Trophoblast cell (in vitro differentiated cells and primary cell): ENCODE measurements at regions not wholly inside any gene's neighbourhood (a gene's known extent, or its start where the extent isn't known, plus 50 kb on each side); places are given as distances from the start of the nearest gene placed in this dataset.

Experiments used
- DNase-seq, 2 donors: peaks; one replicate each; pipeline ENCODE4 v3.0.0-alpha.2; 2016
- H2AFZ ChIP-seq: 2 replicates; pipeline ENCODE4 v1.6.1; 2013; ENCODE audit warnings: low read length, moderate library complexity, mild to moderate bottlenecking; ENCODE audit not compliant: insufficient read depth, poor library complexity
- H2AK5ac ChIP-seq: 2 replicates; pipeline ENCODE4 v1.6.1; 2013; ENCODE audit warnings: mild to moderate bottlenecking, low read length
- H2BK120ac ChIP-seq: 2 replicates; pipeline ENCODE4 v1.6.1; 2013; ENCODE audit warnings: low read length, mild to moderate bottlenecking, moderate library complexity; ENCODE audit not compliant: insufficient read depth, poor library complexity
- H2BK12ac ChIP-seq: 2 replicates; pipeline ENCODE4 v1.6.1; 2013; ENCODE audit warnings: mild to moderate bottlenecking, low read length, moderate library complexity
- H2BK5ac ChIP-seq: 2 replicates; pipeline ENCODE4 v1.6.1; 2013; ENCODE audit warnings: low read length, low read depth, moderate library complexity, mild to moderate bottlenecking; ENCODE audit not compliant: poor library complexity
- H3K14ac ChIP-seq: 2 replicates; pipeline ENCODE4 v1.6.1; 2013; ENCODE audit warnings: mild to moderate bottlenecking, low read length
- H3K18ac ChIP-seq: 2 replicates; pipeline ENCODE4 v1.6.1; 2013; ENCODE audit warnings: mild to moderate bottlenecking, low read length
- H3K23ac ChIP-seq: 2 replicates; pipeline ENCODE4 v1.6.1; 2013; ENCODE audit warnings: low read length
- H3K27ac ChIP-seq: 2 replicates; pipeline ENCODE4 v1.5.1; 2013; ENCODE audit warnings: low read depth, mild to moderate bottlenecking, inconsistent platforms, low read length, moderate library complexity
- H3K27me3 ChIP-seq: 2 replicates; pipeline ENCODE4 v1.6.1; 2013; ENCODE audit warnings: inconsistent platforms, mild to moderate bottlenecking, low read length, moderate library complexity; ENCODE audit not compliant: insufficient read depth
- H3K36me3 ChIP-seq, 2 experiments: 1 replicate in 1 of 2; 2 replicates in 1 of 2; pipeline ENCODE4 v1.6.1; 2013; ENCODE audit warnings: low read length in 2 of 2, mild to moderate bottlenecking in 2 of 2, moderate library complexity in 1 of 2; ENCODE audit not compliant: insufficient read depth in 2 of 2, control insufficient read depth in 1 of 2
- H3K4ac ChIP-seq: 2 replicates; pipeline ENCODE4 v1.6.1; 2013; ENCODE audit warnings: low read depth, mild to moderate bottlenecking, low read length, moderate library complexity
- H3K4me1 ChIP-seq, 2 experiments: 1 replicate in 1 of 2; 2 replicates in 1 of 2; pipeline ENCODE4 v1.6.1; 2013; ENCODE audit warnings: low read length in 2 of 2, mild to moderate bottlenecking in 2 of 2, moderate library complexity in 1 of 2; ENCODE audit not compliant: insufficient read depth in 2 of 2, control insufficient read depth in 1 of 2
- H3K4me2 ChIP-seq: 2 replicates; pipeline ENCODE4 v1.6.1; 2013; ENCODE audit warnings: inconsistent platforms, mild to moderate bottlenecking, low read length, moderate library complexity
- H3K4me3 ChIP-seq: 2 replicates; pipeline ENCODE4 v1.5.1; 2013; ENCODE audit warnings: mild to moderate bottlenecking, low read depth, low read length, inconsistent platforms
- H3K79me1 ChIP-seq: one replicate; pipeline ENCODE4 v1.6.1; 2013; ENCODE audit warnings: low read length
- H3K79me2 ChIP-seq: 2 replicates; pipeline ENCODE4 v1.6.1; 2013; ENCODE audit warnings: low read length, mild to moderate bottlenecking; ENCODE audit not compliant: control insufficient read depth, insufficient read depth, poor library complexity
- H3K9ac ChIP-seq: 2 replicates; pipeline ENCODE4 v1.6.1; 2013; ENCODE audit warnings: mild to moderate bottlenecking, low read length
- H3K9me3 ChIP-seq: 2 replicates; pipeline ENCODE4 v1.6.1; 2013; ENCODE audit warnings: low read depth, mild to moderate bottlenecking, control low read depth, inconsistent platforms, low read length; ENCODE audit not compliant: insufficient read depth
- H4K12ac ChIP-seq: 2 replicates; pipeline ENCODE4 v1.6.1; 2013; ENCODE audit warnings: low read depth, mild to moderate bottlenecking, low read length, moderate library complexity
- H4K8ac ChIP-seq: 2 replicates; pipeline ENCODE4 v1.6.1; 2013; ENCODE audit warnings: low read depth, mild to moderate bottlenecking, low read length, moderate library complexity
- H4K91ac ChIP-seq: one replicate; pipeline ENCODE4 v1.6.1; 2013; ENCODE audit warnings: low read depth, mild to moderate bottlenecking, low read length, moderate library complexity
- WGBS: extraction: QIAGEN DNeasy Blood & Tissue Kit; methylation state at CpG from one replicate; pipeline ENCODE4 v1.1.7; 2013; ENCODE audit warnings: missing lambda C conversion rate; ENCODE audit not compliant: insufficient read length, insufficient coverage; ENCODE audit errors: extremely low coverage; 5-methylcytosine and 5-hydroxymethylcytosine counted together

GRCh38 chr22:48780597-48781277 is 1046.9 kb downstream of the BRD1 start:
- H3K4ac ChIP-seq = no peak overlapping the region
- H3K4me1 ChIP-seq = no peaks in the 10 kb centered on the region
- no peak overlapping the region for H3K14ac ChIP-seq
- H3K9me3 ChIP-seq = peaks cover 16% of the 10 kb centered on the region
- no peak overlapping the region for H2AK5ac ChIP-seq
- no peak overlapping the region for H3K4me2 ChIP-seq
- no peak overlapping the region for H4K91ac ChIP-seq
- no CpG with 5 or more reads among the region's 19 CpGs for WGBS
- no peak overlapping the region for H2BK12ac ChIP-seq
- no peak overlapping the region for H2BK120ac ChIP-seq
- H3K27me3 ChIP-seq = no peaks in the 10 kb centered on the region
- no peak overlapping the region for H3K18ac ChIP-seq
- DNase-seq = no peak
- no peak overlapping the region for H3K4me3 ChIP-seq
- no peak overlapping the region for H4K12ac ChIP-seq
- H3K27ac ChIP-seq = no peak overlapping the region
- no peaks in the 10 kb centered on the region for H3K79me1 ChIP-seq
- no peak overlapping the region for H3K9ac ChIP-seq
- H2AFZ ChIP-seq = no peak overlapping the region
- H4K8ac ChIP-seq = no peak overlapping the region
- H2BK5ac ChIP-seq = no peak overlapping the region
- H3K23ac ChIP-seq = no peak overlapping the region
- H3K79me2 ChIP-seq = no peaks in the 10 kb centered on the region
- no peaks in the 10 kb centered on the region for H3K36me3 ChIP-seq

GRCh38 chr22:48779661-48780596 is 1047.7 kb downstream of the BRD1 start:
- H3K4ac ChIP-seq = no peak overlapping the region
- no peak overlapping the region for H3K14ac ChIP-seq
- H3K18ac ChIP-seq = no peak overlapping the region
- H3K27me3 ChIP-seq = no peaks in the 10 kb centered on the region
- no peak overlapping the region for H4K12ac ChIP-seq
- H3K4me1 ChIP-seq = no peaks in the 10 kb centered on the region
- H3K27ac ChIP-seq = no peak overlapping the region
- no peak overlapping the region for H3K4me2 ChIP-seq
- no peak overlapping the region for H3K23ac ChIP-seq
- H3K9me3 ChIP-seq = peaks cover 16% of the 10 kb centered on the region
- no peaks in the 10 kb centered on the region for H3K79me1 ChIP-seq
- no peak overlapping the region for H2AFZ ChIP-seq
- H2BK12ac ChIP-seq = no peak overlapping the region
- DNase-seq = no peak
- no peak overlapping the region for H2BK5ac ChIP-seq
- no peak overlapping the region for H4K91ac ChIP-seq
- H3K4me3 ChIP-seq = no peak overlapping the region
- no peaks in the 10 kb centered on the region for H3K36me3 ChIP-seq
- no peaks in the 10 kb centered on the region for H3K79me2 ChIP-seq
- no peak overlapping the region for H4K8ac ChIP-seq
- no peak overlapping the region for H2BK120ac ChIP-seq
- no peak overlapping the region for H3K9ac ChIP-seq
- H2AK5ac ChIP-seq = no peak overlapping the region
- WGBS = no CpG with 5 or more reads among the region's 29 CpGs

DNA sequence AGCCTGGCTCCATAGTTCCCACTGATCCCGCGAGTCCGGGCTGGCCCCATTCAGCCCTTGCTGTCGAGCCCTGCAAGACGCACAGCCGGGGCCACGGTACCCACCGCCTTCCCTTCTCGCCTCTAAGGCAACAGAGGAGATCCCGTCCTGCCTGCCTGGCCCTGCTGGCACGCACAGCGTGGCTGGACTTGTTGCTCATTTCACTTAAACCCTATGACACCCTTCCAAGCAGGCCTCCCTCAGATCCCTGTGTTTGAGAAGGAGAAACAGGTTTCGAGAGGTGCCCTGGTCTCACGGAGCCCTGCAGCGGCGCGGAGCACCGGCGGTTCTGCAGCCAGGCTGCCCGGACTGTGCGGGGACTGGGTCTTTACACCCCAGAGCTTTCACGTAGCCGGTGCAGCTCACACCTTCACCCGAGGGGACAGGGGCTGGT is 1048.4 kb downstream of the BRD1 start:
- no peak overlapping the region for H2AFZ ChIP-seq
- H3K4me1 ChIP-seq = no peaks in the 10 kb centered on the region
- no peak overlapping the region for H3K14ac ChIP-seq
- H2BK120ac ChIP-seq = no peak overlapping the region
- no peaks in the 10 kb centered on the region for H3K79me1 ChIP-seq
- no peak overlapping the region for H3K18ac ChIP-seq
- peaks cover 14% of the 10 kb centered on the region for H3K9me3 ChIP-seq
- H2BK5ac ChIP-seq = no peak overlapping the region
- H4K12ac ChIP-seq = no peak overlapping the region
- no peak overlapping the region for H3K23ac ChIP-seq
- H3K27ac ChIP-seq = no peak overlapping the region
- no peak overlapping the region for H2BK12ac ChIP-seq
- no peak overlapping the region for H3K4me3 ChIP-seq
- no peak overlapping the region for H3K4me2 ChIP-seq
- no CpG with 5 or more reads among the region's 24 CpGs for WGBS
- no peaks in the 10 kb centered on the region for H3K79me2 ChIP-seq
- H4K8ac ChIP-seq = no peak overlapping the region
- H3K4ac ChIP-seq = no peak overlapping the region
- H3K27me3 ChIP-seq = no peaks in the 10 kb centered on the region
- H4K91ac ChIP-seq = no peak overlapping the region
- no peak for DNase-seq
- H2AK5ac ChIP-seq = no peak overlapping the region
- H3K9ac ChIP-seq = no peak overlapping the region
- no peaks in the 10 kb centered on the region for H3K36me3 ChIP-seq

GRCh38 chr22:48778308-48779195 is 1049.1 kb downstream of the BRD1 start:
- DNase-seq = no peak
- H3K27ac ChIP-seq = no peak overlapping the region
- no peak overlapping the region for H2BK12ac ChIP-seq
- no peak overlapping the region for H3K9ac ChIP-seq
- H3K27me3 ChIP-seq = no peaks in the 10 kb centered on the region
- H3K79me2 ChIP-seq = no peaks in the 10 kb centered on the region
- no peaks in the 10 kb centered on the region for H3K36me3 ChIP-seq
- no peak overlapping the region for H3K18ac ChIP-seq
- H4K91ac ChIP-seq = no peak overlapping the region
- peak overlapping the region; percentile 27 for H3K4me3 ChIP-seq
- H3K9me3 ChIP-seq = peaks cover 14% of the 10 kb centered on the region
- no CpG with 5 or more reads among the region's 25 CpGs for WGBS
- no peak overlapping the region for H3K23ac ChIP-seq
- H2BK120ac ChIP-seq = no peak overlapping the region
- no peak overlapping the region for H3K4me2 ChIP-seq
- no peak overlapping the region for H4K12ac ChIP-seq
- H2BK5ac ChIP-seq = no peak overlapping the region
- no peak overlapping the region for H3K4ac ChIP-seq
- H4K8ac ChIP-seq = no peak overlapping the region
- H3K4me1 ChIP-seq = no peaks in the 10 kb centered on the region
- no peak overlapping the region for H2AFZ ChIP-seq
- no peak overlapping the region for H3K14ac ChIP-seq
- H3K79me1 ChIP-seq = no peaks in the 10 kb centered on the region
- H2AK5ac ChIP-seq = no peak overlapping the region
